Testis (tissue), 2 donors: ENCODE measurements at regions not wholly inside any gene's neighbourhood (a gene's known extent, or its start where the extent isn't known, plus 50 kb on each side); places are given as distances from the start of the nearest gene placed in this dataset.

ENCODE experiments used
- DNase-seq: peaks from one replicate; pipeline ENCODE4 v3.0.0-alpha.2; 2019
- H3K27ac ChIP-seq, 2 donors: fragments of 200-600 bp; sonication (generic); one replicate each; pipeline ENCODE4 v1.5.1; 2019
- H3K27me3 ChIP-seq: fragments of 200-600 bp; sonication (generic); one replicate; pipeline ENCODE4 v1.5.1; 2019
- H3K36me3 ChIP-seq: fragments of 200-600 bp; sonication (generic); one replicate; pipeline ENCODE4 v1.5.1; 2017; ENCODE audit warnings: low read depth; ENCODE audit errors: missing control alignments
- H3K4me1 ChIP-seq: fragments of 200-600 bp; sonication (generic); one replicate; pipeline ENCODE4 v1.5.1; 2019
- H3K4me3 ChIP-seq, 2 donors: fragments of 200-600 bp; sonication (generic); one replicate each; pipeline ENCODE4 v1.5.1; 2017 to 2019
- H3K9me3 ChIP-seq: fragments of 200-600 bp; sonication (generic); one replicate; pipeline ENCODE4 v1.5.1; 2017
- POLR2A ChIP-seq: fragments of 450-650 bp; IDR thresholded peaks from one replicate; pipeline ENCODE4 v1.6.1; 2017; ENCODE audit warnings: antibody characterized with exemption, mild to moderate bottlenecking, moderate library complexity
- WGBS, 2 donors: methylation state at CpG; one replicate each; pipeline ENCODE4 v1.1.5; 2018; 5-methylcytosine and 5-hydroxymethylcytosine counted together
- intact Hi-C: fragments of 100-400 bp; cut with DNase I; formaldehyde crosslinking; loops from one replicate; pipeline ENCODE4 v1.15.1; 2023; ENCODE audit warnings: low total_unique reads
- TF ChIP-seq, protein P1 (sequence below), 3 experiments: fragments of 450-650 bp in 2 of 3; fragments of 200-600 bp in 1 of 3; sonication (generic) in 1 of 3; IDR thresholded peaks; one replicate each; pipeline ENCODE4 v1.5.1; 2016 to 2019; ENCODE audit warnings: antibody characterized with exemption in 3 of 3, mild to moderate bottlenecking in 2 of 3, moderate library complexity in 1 of 3

DNA sequence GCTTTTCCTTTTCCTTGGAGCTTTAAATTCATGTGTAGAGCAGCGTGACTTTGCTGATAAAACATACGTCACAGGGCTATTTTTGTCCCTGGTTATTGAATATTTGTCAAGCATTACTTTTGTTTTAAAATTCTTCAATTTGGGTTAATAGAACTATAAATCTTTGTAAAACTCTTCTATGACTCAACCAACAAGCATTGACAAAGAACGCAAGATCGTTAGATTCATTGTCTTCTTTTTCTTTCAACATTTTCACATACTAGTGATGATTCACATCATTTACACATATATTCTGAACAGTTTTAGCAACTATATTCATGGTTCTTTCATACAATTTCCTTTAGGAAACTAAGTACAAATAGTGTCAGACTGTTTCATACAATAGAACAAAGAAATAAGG is 72.0 kb upstream of the GPM6A start:
- H3K27me3 ChIP-seq: no peaks in the 10 kb centered on the region
- intact Hi-C loops: no loop called here
- 63 to 71% methylated on average over 4 of the region's 4 CpGs for WGBS, 2 donors
- H3K9me3 ChIP-seq: no peaks in the 10 kb centered on the region
- no peak overlapping the region for H3K4me3 ChIP-seq
- no peaks in the 10 kb centered on the region for H3K36me3 ChIP-seq
- H3K4me1 ChIP-seq: no peaks in the 10 kb centered on the region
- no peak for TF ChIP-seq POLR2A
- TF ChIP-seq, protein P1, sequence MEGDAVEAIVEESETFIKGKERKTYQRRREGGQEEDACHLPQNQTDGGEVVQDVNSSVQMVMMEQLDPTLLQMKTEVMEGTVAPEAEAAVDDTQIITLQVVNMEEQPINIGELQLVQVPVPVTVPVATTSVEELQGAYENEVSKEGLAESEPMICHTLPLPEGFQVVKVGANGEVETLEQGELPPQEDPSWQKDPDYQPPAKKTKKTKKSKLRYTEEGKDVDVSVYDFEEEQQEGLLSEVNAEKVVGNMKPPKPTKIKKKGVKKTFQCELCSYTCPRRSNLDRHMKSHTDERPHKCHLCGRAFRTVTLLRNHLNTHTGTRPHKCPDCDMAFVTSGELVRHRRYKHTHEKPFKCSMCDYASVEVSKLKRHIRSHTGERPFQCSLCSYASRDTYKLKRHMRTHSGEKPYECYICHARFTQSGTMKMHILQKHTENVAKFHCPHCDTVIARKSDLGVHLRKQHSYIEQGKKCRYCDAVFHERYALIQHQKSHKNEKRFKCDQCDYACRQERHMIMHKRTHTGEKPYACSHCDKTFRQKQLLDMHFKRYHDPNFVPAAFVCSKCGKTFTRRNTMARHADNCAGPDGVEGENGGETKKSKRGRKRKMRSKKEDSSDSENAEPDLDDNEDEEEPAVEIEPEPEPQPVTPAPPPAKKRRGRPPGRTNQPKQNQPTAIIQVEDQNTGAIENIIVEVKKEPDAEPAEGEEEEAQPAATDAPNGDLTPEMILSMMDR (IDR thresholded peaks at IDR 0.05): no peak
- no peak for DNase-seq
- no peak overlapping the region for H3K27ac ChIP-seq

DNA sequence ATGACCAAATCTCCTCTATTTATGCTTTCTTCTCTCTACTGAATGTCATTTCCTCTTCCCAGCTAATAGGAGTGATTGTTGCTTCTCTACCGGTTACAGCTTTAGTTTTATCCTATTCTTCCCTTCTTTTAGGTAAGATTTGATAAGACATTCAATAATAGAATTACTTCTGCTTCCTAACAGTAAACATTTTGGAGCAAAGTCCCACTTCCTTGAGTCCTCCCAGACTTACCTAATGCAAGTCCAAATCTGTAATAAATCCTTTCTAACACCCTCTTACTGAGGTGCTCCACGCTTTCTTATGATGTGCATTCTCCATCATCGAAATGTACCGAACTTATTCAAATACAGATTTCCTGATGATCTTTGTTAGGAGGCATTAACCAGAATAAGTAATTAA is 79.2 kb upstream of the GPM6A start:
- Histone ChIP-seq H3K27ac (no peak overlapping the region), H3K4me3 (no peak overlapping the region), H3K36me3 (no peaks in the 10 kb centered on the region), H3K4me1 (no peaks in the 10 kb centered on the region), H3K27me3 (no peaks in the 10 kb centered on the region), H3K9me3 (no peaks in the 10 kb centered on the region)
- no peak for DNase-seq
- intact Hi-C loops: no loop called here
- WGBS, 2 donors: 69 to 81% methylated on average over 4 of the region's 4 CpGs
- TF ChIP-seq POLR2A: no peak
- TF ChIP-seq, protein P1 (IDR thresholded peaks at IDR 0.05): no peak

DNA sequence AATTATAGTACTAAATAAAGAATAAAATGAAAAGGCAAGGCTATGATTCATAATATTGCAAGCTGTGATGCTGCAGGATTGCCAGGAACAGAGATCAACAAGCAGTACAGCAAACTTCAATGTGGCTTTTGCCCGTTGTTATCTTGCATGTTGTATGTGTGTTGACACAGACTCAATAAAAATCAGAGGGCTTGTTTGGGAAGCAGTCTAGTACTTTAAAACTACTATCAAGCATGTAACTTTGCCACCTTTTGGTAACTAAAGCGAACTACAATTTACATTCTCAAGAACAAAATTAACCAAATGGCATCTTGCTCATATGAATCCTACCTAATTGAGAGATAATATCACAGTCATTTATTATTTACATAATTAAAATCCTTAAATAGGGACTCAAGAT is 79.8 kb upstream of the GPM6A start:
- no peak overlapping the region for H3K4me3 ChIP-seq
- H3K27ac ChIP-seq: no peak overlapping the region
- H3K36me3 ChIP-seq: no peaks in the 10 kb centered on the region
- no peaks in the 10 kb centered on the region for H3K4me1 ChIP-seq
- no peaks in the 10 kb centered on the region for H3K27me3 ChIP-seq
- no peaks in the 10 kb centered on the region for H3K9me3 ChIP-seq
- DNase-seq: no peak
- TF ChIP-seq, protein P1 (IDR thresholded peaks at IDR 0.05): no peak
- no peak for TF ChIP-seq POLR2A
- intact Hi-C loops: no loop called here
- 21 to 26% methylated on average over 2 of the region's 2 CpGs for WGBS, 2 donors

DNA sequence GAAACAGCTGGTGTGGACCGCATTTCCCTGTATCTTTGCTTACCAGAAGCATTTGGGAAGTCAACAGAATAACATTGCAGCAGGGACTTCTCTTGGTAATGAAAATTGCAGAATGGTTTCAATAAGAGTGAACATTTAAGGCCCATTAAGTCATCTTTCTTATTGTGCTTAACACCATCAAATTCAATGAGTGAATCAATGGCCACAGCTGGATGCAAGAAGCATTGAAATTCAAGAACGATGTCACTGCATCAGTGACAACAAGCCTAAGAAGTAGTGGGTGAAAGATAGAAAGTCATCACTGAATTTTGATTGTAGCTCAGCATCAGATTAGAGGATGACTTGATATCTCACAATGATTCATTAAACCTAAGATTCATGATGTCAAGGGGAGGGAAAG is 93.9 kb upstream of the GPM6A start:
- Histone ChIP-seq H3K4me1 (no peaks in the 10 kb centered on the region), H3K36me3 (no peaks in the 10 kb centered on the region), H3K9me3 (no peaks in the 10 kb centered on the region), H3K4me3 (no peak overlapping the region), H3K27ac (no peak overlapping the region), H3K27me3 (no peaks in the 10 kb centered on the region)
- intact Hi-C loops: no loop called here
- WGBS, 2 donors: 78 to 86% methylated on average over 2 of the region's 2 CpGs
- DNase-seq: no peak
- no peak for TF ChIP-seq POLR2A
- TF ChIP-seq, protein P1 (IDR thresholded peaks at IDR 0.05): no peak

DNA sequence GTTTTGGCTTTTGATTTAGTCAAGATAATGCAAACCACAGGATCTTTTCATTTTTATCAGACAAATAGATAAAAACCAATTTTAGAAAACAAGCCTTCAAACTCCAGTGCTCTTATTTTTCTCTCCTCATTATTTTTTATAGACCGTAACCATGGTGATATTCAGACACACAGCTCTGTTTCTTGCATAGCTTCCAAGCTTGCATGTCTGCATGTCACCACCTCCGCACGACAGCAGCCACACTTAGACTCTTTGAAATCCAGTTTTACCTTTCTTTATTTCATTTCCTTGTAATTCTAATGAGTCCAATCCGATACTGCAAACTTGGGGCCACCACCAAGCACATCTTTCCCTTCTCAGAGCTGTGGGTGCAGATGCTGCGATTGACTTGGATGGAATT is 94.3 kb upstream of the GPM6A start:
- WGBS, 2 donors: 85 to 89% methylated on average over 5 of the region's 5 CpGs
- H3K36me3 ChIP-seq: no peaks in the 10 kb centered on the region
- no peaks in the 10 kb centered on the region for H3K27me3 ChIP-seq
- no peak overlapping the region for H3K27ac ChIP-seq
- no peaks in the 10 kb centered on the region for H3K9me3 ChIP-seq
- no peak for DNase-seq
- no peak overlapping the region for H3K4me3 ChIP-seq
- H3K4me1 ChIP-seq: no peaks in the 10 kb centered on the region
- intact Hi-C loops: no loop called here
- TF ChIP-seq, protein P1 (IDR thresholded peaks at IDR 0.05): no peak
- TF ChIP-seq POLR2A: no peak
